GM21423 (cell line): ENCODE measurements at regions not wholly inside any gene's neighbourhood (a gene's known extent, or its start where the extent isn't known, plus 50 kb on each side); places are given as distances from the start of the nearest gene placed in this dataset.
"Not testable (repeated sequence)": the region's sequence is repeated elsewhere in the genome, so short reads cannot be mapped to it uniquely, and the experiment has no call there.

ENCODE experiments used
- ATAC-seq: cut with Tn5 transposase; IDR thresholded peaks from one replicate; pipeline ENCODE4 v1.9.1; 2021; ENCODE audit warnings: mild to moderate bottlenecking, moderate library complexity; ENCODE audit not compliant: unreplicated experiment

GRCh38 chr1:217139513-217139912, 416.3 kb upstream of the ESRRG start:
- ATAC-seq = no peak

GRCh38 chr1:217138799-217139466, 415.7 kb upstream of the ESRRG start:
- no peak for ATAC-seq

- no peak for ATAC-seq
Observed at GRCh38 chr1:217138173-217138765, 415.0 kb upstream of the ESRRG start.

- no peak for ATAC-seq
Observed at GRCh38 chr1:217137210-217137881, 414.1 kb upstream of the ESRRG start.

- no peak for ATAC-seq
Observed at GRCh38 chr1:217136895-217137205, 413.6 kb upstream of the ESRRG start.

GRCh38 chr1:217135987-217136894, 413.0 kb upstream of the ESRRG start:
- ATAC-seq = no peak

- no peak for ATAC-seq
Observed at GRCh38 chr1:217135569-217135915, 412.3 kb upstream of the ESRRG start.

- ATAC-seq = no peak
Observed at GRCh38 chr1:217134857-217135568, 411.8 kb upstream of the ESRRG start.

GRCh38 chr1:217133958-217134856, 411.0 kb upstream of the ESRRG start:
- ATAC-seq = no peak

- no peak for ATAC-seq
Observed at GRCh38 chr1:217133092-217133491, 409.9 kb upstream of the ESRRG start.

GRCh38 chr1:217123340-217123739, 400.1 kb upstream of the ESRRG start:
- not testable (repeated sequence) for ATAC-seq

- no peak for ATAC-seq
Observed at GRCh38 chr1:217117973-217118465, 394.8 kb upstream of the ESRRG start.

- ATAC-seq = no peak
Observed at GRCh38 chr1:217115404-217116380, 392.5 kb upstream of the ESRRG start.

- no peak for ATAC-seq
Observed at GRCh38 chr1:217109928-217110327, 386.7 kb upstream of the ESRRG start.

GRCh38 chr1:217106231-217106901, 383.1 kb upstream of the ESRRG start:
- ATAC-seq = no peak

- ATAC-seq = no peak
Observed at GRCh38 chr1:217105437-217105836, 382.2 kb upstream of the ESRRG start.

- ATAC-seq = no peak
Observed at GRCh38 chr1:217097819-217098218, 374.6 kb upstream of the ESRRG start.

- no peak for ATAC-seq
Observed at GRCh38 chr1:217096200-217096599, 373.0 kb upstream of the ESRRG start.
